ENCODE measurements at regions not wholly inside any gene's neighbourhood (a gene's known extent, or its start where the extent isn't known, plus 50 kb on each side); places are given as distances from the start of the nearest gene placed in this dataset.
A peak's percentile ranks its signal among the peaks of the same experiment; 100 is the strongest.

DNA sequence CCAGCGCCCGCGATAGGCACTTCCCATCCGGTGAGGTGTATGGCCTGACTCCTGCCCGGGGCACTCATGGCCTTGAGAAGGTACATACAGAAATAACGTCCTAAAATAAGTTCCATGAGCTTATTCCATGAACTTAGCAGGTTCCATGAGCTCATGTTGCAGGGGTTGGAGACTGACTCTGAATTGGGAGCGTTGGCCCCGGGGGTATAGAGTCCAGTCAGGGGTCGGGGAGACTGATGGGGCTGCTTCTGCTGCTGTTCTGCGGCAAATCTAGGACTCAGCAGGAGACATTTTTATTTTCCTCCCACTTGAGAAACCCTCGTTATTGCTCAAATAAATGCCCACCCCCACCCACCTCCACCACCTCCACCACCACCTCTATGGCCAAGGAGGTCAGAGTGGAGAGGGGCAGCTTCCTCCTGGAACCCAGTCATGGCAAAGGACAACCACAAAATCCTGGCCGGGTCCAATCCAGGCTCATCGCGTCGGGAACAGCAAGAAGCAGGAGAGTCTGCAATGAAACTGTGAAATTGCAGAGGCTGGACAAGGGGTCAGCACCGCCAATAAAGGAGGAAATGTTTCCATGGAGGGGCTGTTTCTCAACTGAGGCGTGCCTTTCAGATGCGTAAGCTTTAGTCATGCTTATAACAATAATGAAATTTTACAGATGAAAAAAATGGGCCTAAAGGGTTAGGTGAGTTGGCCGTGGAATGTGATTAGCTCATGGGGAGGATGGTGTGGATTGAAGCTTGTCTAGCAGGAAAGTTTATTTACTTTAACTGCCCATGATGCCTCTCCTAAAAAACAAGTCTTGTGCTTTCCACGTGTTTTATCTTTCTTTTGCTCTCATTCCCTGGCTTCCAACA lies 136.6 kb upstream of the ALKAL2 start:
- no peak for DNase-seq

DNA sequence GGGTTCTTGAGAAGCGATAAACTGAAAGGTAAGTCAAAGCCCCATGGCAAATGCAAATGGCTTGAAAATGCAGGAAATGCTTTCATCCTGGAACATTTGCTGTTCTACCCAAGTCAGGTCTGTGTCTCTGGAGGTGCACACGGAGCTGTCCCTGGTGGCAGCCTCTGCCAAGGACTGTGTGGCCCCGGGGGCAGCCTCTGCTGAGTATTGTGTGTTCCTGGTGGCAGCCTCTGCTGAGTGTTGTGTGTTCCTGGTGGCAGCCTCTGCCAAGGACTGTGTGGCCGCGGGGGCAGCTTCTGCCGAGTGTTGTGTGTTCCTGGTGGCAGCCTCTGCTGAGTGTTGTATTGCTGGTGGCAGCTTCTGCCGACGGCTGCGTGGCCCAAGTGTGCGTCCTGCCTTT lies 135.6 kb upstream of the ALKAL2 start:
- DNase-seq, result no peak

GRCh38 chr2:422676-423435 lies 135.0 kb upstream of the ALKAL2 start:
- no peak for DNase-seq

DNA sequence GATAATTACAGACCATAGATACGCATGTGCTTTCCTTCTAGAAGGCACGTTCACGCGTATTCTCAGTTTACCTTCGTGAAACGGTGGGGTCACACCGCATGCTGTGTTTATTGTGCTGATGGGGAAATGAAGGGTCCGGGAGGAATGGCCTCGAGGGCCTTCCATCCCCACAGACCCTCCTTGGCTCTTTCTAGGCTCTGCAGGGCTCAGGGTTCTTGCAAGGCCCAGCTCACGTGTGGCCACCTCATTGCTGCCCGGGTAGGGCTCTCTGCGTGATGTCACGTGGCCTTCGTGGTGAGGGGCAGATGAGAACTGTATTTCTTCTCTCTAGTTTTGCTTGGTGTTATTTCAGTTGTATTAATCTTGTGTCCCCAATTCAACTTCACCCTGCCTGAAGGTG lies 133.5 kb upstream of the ALKAL2 start:
- no peak for DNase-seq

GRCh38 chr2:419687-420317 lies 131.9 kb upstream of the ALKAL2 start:
- DNase-seq, result no peak

DNA sequence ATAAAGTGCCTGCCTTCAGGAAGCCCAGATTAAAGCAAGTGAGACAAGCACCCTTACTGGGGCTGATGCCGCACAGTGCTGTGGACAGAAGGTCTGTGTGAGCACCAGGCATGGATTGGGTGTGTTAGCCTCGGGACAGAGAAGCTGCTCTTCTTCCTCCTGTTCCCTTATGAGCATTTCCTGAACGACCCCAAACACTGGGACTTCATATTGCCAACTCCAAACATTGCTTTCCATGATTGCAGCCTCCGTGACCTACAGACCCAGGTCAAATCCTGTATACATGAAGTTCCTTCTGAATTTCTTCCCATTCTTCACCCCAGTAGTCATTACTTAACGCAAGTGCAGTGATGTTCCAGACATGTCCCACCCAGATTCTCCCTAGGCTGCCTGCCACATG lies 129.8 kb upstream of the ALKAL2 start:
- DNase-seq, result no peak

DNA sequence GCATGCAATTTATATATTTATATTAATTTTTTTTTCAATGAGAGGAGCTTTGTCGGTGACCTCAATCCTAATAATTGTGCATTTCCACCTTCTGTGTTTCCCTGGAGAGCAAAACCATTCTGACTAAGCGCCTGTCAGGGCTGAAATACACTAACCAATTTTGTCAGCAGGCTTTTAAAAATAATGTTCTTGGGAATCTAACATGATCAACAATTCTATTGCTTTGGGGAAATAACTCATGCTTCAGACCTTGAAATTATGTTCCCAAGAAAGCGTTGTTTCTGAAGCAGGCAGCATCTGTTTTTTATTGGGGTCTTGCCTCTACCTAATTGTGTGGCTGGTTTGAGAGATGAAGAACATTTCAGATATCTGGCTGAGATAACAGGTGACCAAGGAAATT lies 129.1 kb upstream of the ALKAL2 start:
- DNase-seq, result no peak

DNA sequence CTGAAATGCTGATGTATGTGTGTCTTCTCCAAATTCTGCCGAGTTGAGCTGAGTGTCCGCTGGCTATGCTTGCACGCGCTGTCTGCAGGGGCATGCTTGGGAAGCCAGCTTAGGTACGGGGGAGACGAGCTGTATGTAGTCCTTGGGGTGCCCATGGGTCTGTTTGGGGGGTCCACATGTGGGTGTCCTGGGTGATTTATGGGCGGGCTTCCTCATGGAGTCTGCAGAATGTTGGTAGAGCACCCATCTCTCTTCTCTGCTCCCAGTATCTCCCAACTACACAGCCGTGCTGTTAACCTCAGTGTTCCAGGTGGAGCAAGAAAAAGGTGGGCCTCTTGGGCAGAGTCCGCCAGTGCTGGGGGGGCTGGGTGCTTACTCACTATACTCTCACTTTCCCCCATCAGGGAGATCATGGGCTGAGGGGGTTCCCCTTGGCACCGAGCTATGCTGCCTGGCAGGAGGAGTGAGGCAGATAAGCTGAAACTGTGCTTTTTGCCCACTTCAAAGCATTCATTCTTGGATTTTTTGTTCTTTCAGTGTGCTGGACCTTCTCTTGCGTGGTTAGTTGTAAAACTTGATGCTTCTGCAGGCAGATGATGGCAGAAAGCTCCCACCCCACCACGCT lies 128.2 kb upstream of the ALKAL2 start:
- DNase-seq, result no peak

- no peak for DNase-seq
These were observed 121.6 kb upstream of the ALKAL2 start for GRCh38 chr2:409523-409922.

- no peak for DNase-seq
These were observed 119.7 kb upstream of the ALKAL2 start for GRCh38 chr2:407630-408029.

DNA sequence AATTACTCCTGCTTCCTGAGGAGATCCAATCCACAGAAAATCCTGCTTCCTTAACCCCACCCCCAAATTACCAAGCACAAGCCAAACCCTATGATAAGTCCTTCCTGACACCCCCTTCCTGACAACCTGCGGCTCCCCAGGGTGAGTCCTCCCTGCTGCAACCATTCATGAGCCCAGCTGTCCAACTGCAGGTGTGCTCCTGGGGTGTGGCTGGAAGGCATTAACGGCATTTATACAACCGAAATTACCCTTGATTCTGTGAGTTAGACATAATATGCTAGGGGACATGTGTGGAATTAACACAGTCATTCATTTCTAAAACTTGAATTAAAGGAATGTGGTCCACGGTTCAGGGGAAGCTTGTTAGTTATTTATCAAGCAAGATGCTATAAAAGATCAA lies 119.0 kb upstream of the ALKAL2 start:
- DNase-seq, result no peak

DNA sequence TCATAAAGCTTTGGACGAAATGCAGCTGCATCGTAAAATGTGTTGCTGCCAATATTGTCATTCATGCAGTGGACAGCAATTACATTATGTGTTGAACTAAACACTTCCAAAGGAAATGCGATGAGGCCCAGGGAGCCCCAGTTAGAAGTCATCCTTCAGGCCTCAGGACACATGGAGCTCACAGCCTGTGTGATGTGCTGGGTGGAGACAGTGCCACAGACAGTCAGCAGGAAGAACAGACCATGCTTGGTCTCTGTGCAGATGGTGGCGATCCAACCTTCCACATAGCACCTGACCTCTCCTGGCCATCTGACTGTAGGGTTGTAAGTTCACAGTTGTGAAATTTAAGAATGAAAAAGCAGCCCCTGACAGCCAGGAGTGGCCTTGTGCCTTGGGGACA lies 118.3 kb upstream of the ALKAL2 start:
- DNase-seq, result no peak

GRCh38 chr2:404581-404980 lies 116.7 kb upstream of the ALKAL2 start:
- DNase-seq, result no peak

DNA sequence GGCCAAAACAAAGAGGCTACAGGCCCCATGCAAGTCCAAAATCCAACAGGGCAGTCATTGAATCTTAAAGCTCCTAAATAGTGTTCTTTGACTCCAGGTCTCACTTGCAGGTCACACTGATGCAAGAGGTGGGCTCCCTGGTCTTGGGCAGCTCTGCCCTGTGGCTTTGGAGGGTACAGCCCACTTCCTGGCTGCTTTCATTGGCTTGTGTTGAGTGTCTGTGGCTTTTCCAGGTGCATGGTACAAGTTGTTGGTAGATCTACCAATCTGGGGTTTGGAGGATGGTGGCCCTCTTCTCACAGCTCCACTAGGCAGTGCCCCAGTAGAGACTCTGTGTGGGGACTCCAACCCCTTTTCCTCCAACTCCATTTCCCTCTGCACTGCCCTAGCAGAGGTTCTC lies 115.8 kb upstream of the ALKAL2 start:
- DNase-seq, result no peak

GRCh38 chr2:402721-403120 lies 114.8 kb upstream of the ALKAL2 start:
- no peak for DNase-seq

DNA sequence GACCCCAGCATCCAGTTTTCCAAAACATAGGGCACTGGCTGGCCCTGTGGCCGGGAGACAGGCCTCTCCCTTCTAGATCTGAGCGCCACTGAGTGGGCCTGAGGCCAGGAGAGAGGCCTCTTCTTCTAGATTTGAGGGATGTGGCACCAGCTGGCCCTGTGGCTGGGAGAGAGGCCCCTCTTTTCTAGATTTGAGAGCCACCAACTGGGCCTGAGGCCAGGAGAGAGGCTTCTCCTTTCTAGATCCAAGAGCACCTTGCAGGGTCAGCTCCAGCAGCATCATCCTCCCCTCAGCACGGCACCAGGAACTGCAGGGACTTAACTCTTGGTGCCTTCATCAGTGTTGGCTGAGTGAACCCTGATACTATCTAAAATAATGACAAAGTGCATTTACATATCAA lies 114.3 kb upstream of the ALKAL2 start:
- DNase-seq, result no peak

GRCh38 chr2:401019-401679 lies 113.3 kb upstream of the ALKAL2 start:
- no peak for DNase-seq

- DNase-seq, result no peak
These were observed 110.0 kb upstream of the ALKAL2 start for GRCh38 chr2:397926-398325.

DNA sequence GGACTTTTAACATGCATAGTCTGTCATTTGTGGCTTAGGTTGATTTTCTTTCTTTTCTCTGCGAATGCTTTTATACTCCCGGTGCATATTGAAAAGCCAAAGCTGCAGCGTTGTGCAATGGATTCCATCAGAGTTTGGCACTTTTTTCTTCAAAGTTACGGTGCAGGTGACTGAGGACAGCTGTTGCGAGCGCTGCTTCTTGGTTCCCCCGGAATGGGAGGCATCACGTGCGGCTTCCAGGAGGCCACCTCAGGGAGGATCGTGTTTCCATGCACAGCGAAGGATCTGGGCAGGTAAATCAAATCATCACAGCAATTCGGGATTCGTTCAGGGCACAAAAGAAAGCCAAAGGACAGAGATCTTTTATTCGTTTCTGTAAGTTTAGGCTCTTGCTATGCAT lies 109.6 kb upstream of the ALKAL2 start:
- no peak for DNase-seq

GRCh38 chr2:396903-397302 lies 109.0 kb upstream of the ALKAL2 start:
- no peak for DNase-seq

DNA sequence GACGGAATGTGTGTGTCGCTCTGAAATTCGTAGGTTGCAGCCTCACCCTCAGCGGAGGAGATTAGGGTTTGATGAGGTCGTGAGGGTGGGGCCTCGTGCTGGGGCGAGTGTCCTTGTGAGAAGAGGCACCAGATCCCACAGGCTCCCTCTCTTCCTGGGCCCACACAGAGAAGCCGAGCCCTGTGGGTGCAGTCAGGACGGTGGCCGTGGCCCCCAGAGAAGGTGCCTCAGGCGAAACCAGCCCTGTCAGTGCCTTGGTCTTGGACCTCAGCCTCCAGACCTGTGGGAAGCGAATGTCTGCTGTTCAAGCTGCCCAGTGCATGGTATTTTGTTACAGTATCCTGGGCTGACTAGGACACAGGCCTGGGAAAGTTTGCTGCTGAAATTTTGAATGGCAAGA lies 108.0 kb upstream of the ALKAL2 start:
- DNase-seq, result no peak

DNA sequence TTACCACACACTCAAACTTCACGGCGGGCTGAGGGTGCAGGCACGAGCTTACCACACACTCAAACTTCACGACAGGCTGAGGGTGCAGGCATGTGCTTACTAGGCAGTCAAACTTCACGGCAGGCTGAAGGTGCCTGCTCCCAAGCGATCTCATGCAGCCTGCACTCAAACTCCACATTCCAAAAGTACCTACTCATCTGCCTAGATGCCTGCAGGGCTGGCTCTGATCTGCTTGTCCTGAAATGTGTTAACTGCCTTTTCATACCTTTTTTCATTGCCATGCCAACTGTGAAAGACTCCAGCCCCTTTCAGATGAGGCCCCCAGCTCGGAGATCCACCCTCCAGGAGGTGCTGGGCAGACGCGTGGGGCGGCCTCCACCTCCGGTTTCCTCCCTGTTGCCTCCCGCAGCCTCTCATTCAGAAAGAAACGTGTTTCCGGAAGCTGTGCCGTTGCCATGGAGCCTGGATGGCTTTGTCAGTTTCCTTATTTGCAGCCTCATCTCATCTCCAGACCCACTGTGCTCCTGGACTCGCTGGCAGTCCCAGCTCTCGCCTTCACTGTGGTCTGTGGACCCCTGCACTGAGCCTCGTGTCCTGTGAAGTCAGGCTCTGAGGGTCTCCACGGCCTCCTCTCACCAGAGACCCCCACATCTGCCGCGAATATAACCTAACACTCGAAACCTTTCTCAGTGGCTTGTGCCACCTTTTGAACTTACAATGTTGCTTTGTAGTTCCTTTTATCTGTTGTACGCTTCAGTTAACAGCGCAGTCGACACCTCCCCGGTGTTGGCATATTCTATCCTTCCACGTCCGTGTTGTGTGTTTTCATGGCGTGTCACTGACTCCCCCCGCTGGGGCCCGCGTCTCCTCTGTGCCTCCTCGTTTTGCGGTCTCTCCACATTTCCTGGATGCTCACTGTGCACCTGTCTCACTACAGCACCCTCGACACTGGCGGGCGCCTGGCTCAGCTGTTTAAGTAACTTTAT lies 106.1 kb upstream of the ALKAL2 start:
- peak; percentile 41 to 46 for DNase-seq

Measured in activated CD4-positive, alpha-beta T cell treated with anti-CD3 and anti-CD28 coated beads, Interleukin-2, amount 50 U/mL, for 4 hours (primary cell).